ENCODE measurements at regions not wholly inside any gene's neighbourhood (a gene's known extent, or its start where the extent isn't known, plus 50 kb on each side); places are given as distances from the start of the nearest gene placed in this dataset.

- TF ChIP-seq, protein P1, sequence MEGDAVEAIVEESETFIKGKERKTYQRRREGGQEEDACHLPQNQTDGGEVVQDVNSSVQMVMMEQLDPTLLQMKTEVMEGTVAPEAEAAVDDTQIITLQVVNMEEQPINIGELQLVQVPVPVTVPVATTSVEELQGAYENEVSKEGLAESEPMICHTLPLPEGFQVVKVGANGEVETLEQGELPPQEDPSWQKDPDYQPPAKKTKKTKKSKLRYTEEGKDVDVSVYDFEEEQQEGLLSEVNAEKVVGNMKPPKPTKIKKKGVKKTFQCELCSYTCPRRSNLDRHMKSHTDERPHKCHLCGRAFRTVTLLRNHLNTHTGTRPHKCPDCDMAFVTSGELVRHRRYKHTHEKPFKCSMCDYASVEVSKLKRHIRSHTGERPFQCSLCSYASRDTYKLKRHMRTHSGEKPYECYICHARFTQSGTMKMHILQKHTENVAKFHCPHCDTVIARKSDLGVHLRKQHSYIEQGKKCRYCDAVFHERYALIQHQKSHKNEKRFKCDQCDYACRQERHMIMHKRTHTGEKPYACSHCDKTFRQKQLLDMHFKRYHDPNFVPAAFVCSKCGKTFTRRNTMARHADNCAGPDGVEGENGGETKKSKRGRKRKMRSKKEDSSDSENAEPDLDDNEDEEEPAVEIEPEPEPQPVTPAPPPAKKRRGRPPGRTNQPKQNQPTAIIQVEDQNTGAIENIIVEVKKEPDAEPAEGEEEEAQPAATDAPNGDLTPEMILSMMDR (IDR thresholded peaks at IDR 0.05; ENCODE audit: poor library complexity): no peak
- TF ChIP-seq EZH2 (IDR thresholded peaks at IDR 0.05; ENCODE audit: borderline replicate concordance): no peak
These were observed 274.7 kb downstream of the NEDD1 start for GRCh38 chr12:97181571-97182265.
